NCI-H1105 treated with DMSO at 0.1 percent for 48 hours (cell line): ENCODE measurements at regions not wholly inside any gene's neighbourhood (a gene's known extent, or its start where the extent isn't known, plus 50 kb on each side); places are given as distances from the start of the nearest gene placed in this dataset.

ENCODE experiments used
- DNase-seq: peaks from one replicate; lab custom pipeline; 2025; lab: John Stamatoyannopoulos, UW

GRCh38 chr5:158406884-158407823 is 548.2 kb upstream of the CLINT1 start:
- DNase-seq, result no peak

GRCh38 chr5:158398360-158399201 is 539.6 kb upstream of the CLINT1 start:
- no peak for DNase-seq

GRCh38 chr5:158397278-158397677 is 538.3 kb upstream of the CLINT1 start:
- DNase-seq, result no peak

GRCh38 chr5:158394102-158394501 is 535.2 kb upstream of the CLINT1 start:
- DNase-seq, result no peak

GRCh38 chr5:158393457-158393856 is 534.5 kb upstream of the CLINT1 start:
- no peak for DNase-seq

GRCh38 chr5:158392753-158393152 is 533.8 kb upstream of the CLINT1 start:
- DNase-seq, result no peak

- DNase-seq, result no peak
Measured at GRCh38 chr5:158390577-158390976, 531.6 kb upstream of the CLINT1 start.

GRCh38 chr5:158389786-158390185 is 530.8 kb upstream of the CLINT1 start:
- no peak for DNase-seq

- no peak for DNase-seq
Measured at GRCh38 chr5:158388021-158388420, 529.1 kb upstream of the CLINT1 start.

- no peak for DNase-seq
Measured at GRCh38 chr5:158387499-158387898, 528.6 kb upstream of the CLINT1 start.

GRCh38 chr5:158385982-158386381 is 527.0 kb upstream of the CLINT1 start:
- no peak for DNase-seq

GRCh38 chr5:158384535-158385481 is 525.9 kb upstream of the CLINT1 start:
- DNase-seq, result no peak

GRCh38 chr5:158383486-158383885 is 524.5 kb upstream of the CLINT1 start:
- DNase-seq, result no peak

- no peak for DNase-seq
Measured at GRCh38 chr5:158382473-158382872, 523.5 kb upstream of the CLINT1 start.

GRCh38 chr5:158381614-158382160 is 522.7 kb upstream of the CLINT1 start:
- DNase-seq, result no peak

GRCh38 chr5:158380661-158381060 is 521.7 kb upstream of the CLINT1 start:
- no peak for DNase-seq

GRCh38 chr5:158378931-158379330 is 520.0 kb upstream of the CLINT1 start:
- no peak for DNase-seq

- DNase-seq, result no peak
Measured at GRCh38 chr5:158376679-158377078, 517.7 kb upstream of the CLINT1 start.

- DNase-seq, result no peak
Measured at GRCh38 chr5:158375531-158375930, 516.6 kb upstream of the CLINT1 start.

GRCh38 chr5:158373608-158374395 is 514.9 kb upstream of the CLINT1 start:
- DNase-seq, result no peak

- no peak for DNase-seq
Measured at GRCh38 chr5:158369241-158369640, 510.3 kb upstream of the CLINT1 start.
